HCT116 (cell line): ENCODE measurements at regions not wholly inside any gene's neighbourhood (a gene's known extent, or its start where the extent isn't known, plus 50 kb on each side); places are given as distances from the start of the nearest gene placed in this dataset.

ENCODE experiments used
- ATAC-seq: fragments of 200-7000 bp; cut with Tn5 transposase; 2 replicates; pipeline ENCODE4 v1.9.1; 2020; ENCODE audit warnings: mild to moderate bottlenecking, moderate library complexity
- BruUV-seq: library from RNA; stranded (reverse); fragments of 400-500 nt; replicated peaks from 2 replicates; lab custom pipeline; 2021; lab: Mats Ljungman, UMichigan
- CTCF ChIA-PET: fragments of 300-600 bp; sonication (Branson Sonifier 250); formaldehyde crosslinking; loops from one replicate; lab custom pipeline; 2021; ENCODE audit warnings: antibody characterized with exemption; lab: Charles Lee
- POLR2A ChIA-PET: fragments of 300-600, 350-600 bp; sonication (Branson Sonifier 250); formaldehyde crosslinking; loops from one replicate; lab custom pipeline; 2021; ENCODE audit warnings: antibody characterized with exemption; lab: Charles Lee
- RAD21 ChIA-PET, 2 experiments: fragments of 300-600 bp; sonication (Branson Sonifier 250); formaldehyde crosslinking; loops; one replicate each; lab custom pipeline; 2023; ENCODE audit warnings: low total read pairs in 2 of 2; ENCODE audit not compliant: uncharacterized antibody in 2 of 2, unreplicated experiment in 2 of 2, low non-redundant PET in 1 of 2; lab: Charles Lee
- DNase-seq: peaks from one replicate; pipeline ENCODE4 v3.0.0-alpha.2; 2010; ENCODE audit warnings: low read depth, low spot score
- H2AFZ ChIP-seq: fragments of 200-600 bp; shearing (Covaris generic), sonication (generic); 2 replicates; pipeline ENCODE4 v1.6.1; 2017; ENCODE audit warnings: low read depth, mixed run types, mixed read lengths, antibody characterized with exemption, low read length; ENCODE audit not compliant: poor library complexity, severe bottlenecking
- H3K27ac ChIP-seq: 2 replicates; pipeline ENCODE4 v1.5.1; 2012; ENCODE audit warnings: low read depth, low read length
- H3K27me3 ChIP-seq: fragments of 200-600 bp; sonication (generic); 2 replicates; pipeline ENCODE4 v1.6.1; 2016; ENCODE audit warnings: mixed run types, low read length, mixed read lengths; ENCODE audit not compliant: insufficient read depth
- H3K36me3 ChIP-seq, 2 experiments: fragments of 200-500 bp in 1 of 2; fragments of 200-600 bp in 1 of 2; sonication (Bioruptor generic) in 1 of 2; sonication (generic) in 1 of 2; 2 replicates each; pipeline versions ENCODE4 v1.5.1 to v1.6.1; 2014 to 2016; ENCODE audit warnings: low read length in 2 of 2, inconsistent platforms in 1 of 2, mixed read lengths in 1 of 2, mixed run types in 1 of 2; ENCODE audit not compliant: insufficient read depth in 2 of 2, control insufficient read depth in 1 of 2
- H3K4me1 ChIP-seq, 2 experiments: fragments of 200-600 bp in 1 of 2; sonication (generic) in 1 of 2; 2 replicates each; pipeline versions ENCODE4 v1.5.1 to v1.6.1; 2012 to 2017; ENCODE audit warnings: low read length in 2 of 2, inconsistent platforms in 1 of 2, mild to moderate bottlenecking in 1 of 2, mixed read lengths in 1 of 2, mixed run types in 1 of 2, moderate library complexity in 1 of 2; ENCODE audit not compliant: insufficient read depth in 2 of 2, control insufficient read depth in 1 of 2
- H3K4me2 ChIP-seq: fragments of 200-600 bp; sonication (generic); 2 replicates; pipeline ENCODE4 v1.6.1; 2017; ENCODE audit warnings: mixed run types, low read length, mixed read lengths
- H3K4me3 ChIP-seq, 2 experiments: fragments of 200-600 bp in 1 of 2; sonication (generic) in 1 of 2; replicated peaks in 1 of 2; 2 replicates each; pipeline ENCODE4 v1.5.1; 2011 to 2016; ENCODE audit warnings: low read length in 2 of 2, control low read depth in 1 of 2, low read depth in 1 of 2, mild to moderate bottlenecking in 1 of 2, mixed read lengths in 1 of 2, mixed run types in 1 of 2
- H3K79me2 ChIP-seq: fragments of 200-600 bp; sonication (generic); 2 replicates; pipeline ENCODE4 v1.6.1; 2017; ENCODE audit warnings: mild to moderate bottlenecking, mixed run types, low read length, moderate library complexity, mixed read lengths; ENCODE audit not compliant: insufficient read depth
- H3K9ac ChIP-seq: fragments of 200-600 bp; sonication (generic); 2 replicates; pipeline ENCODE4 v1.6.1; 2016; ENCODE audit warnings: low read length, mixed read lengths
- H3K9me2 ChIP-seq: fragments of 200-600 bp; sonication (generic), shearing (Covaris generic); 2 replicates; pipeline ENCODE4 v1.6.1; 2017; ENCODE audit warnings: mixed run types, mild to moderate bottlenecking, moderate library complexity; ENCODE audit not compliant: insufficient read depth
- H3K9me3 ChIP-seq, 2 experiments: fragments of 200-500 bp in 1 of 2; fragments of 200-600 bp in 1 of 2; sonication (Bioruptor generic) in 1 of 2; sonication (generic) in 1 of 2; 2 replicates each; pipeline ENCODE4 v1.6.1; 2014 to 2017; ENCODE audit warnings: low read length in 2 of 2, mixed read lengths in 2 of 2, inconsistent platforms in 1 of 2, low read depth in 1 of 2, mild to moderate bottlenecking in 1 of 2, mixed run types in 1 of 2, moderate library complexity in 1 of 2; ENCODE audit not compliant: control insufficient read depth in 1 of 2, insufficient read depth in 1 of 2
- H4K20me1 ChIP-seq: fragments of 200-600 bp; sonication (generic), shearing (Covaris generic); 2 replicates; pipeline ENCODE4 v1.6.1; 2017; ENCODE audit warnings: mixed run types, mild to moderate bottlenecking, moderate library complexity; ENCODE audit not compliant: insufficient read depth
- ATF3 ChIP-seq: IDR thresholded peaks from 2 replicates; pipeline ENCODE4 v1.6.1; 2012
- CBX3 ChIP-seq: IDR thresholded peaks from 2 replicates; pipeline ENCODE4 v1.6.1; 2012; ENCODE audit warnings: low read depth
- CEBPB ChIP-seq: IDR thresholded peaks from 2 replicates; pipeline ENCODE4 v1.6.1; 2012; ENCODE audit warnings: low read depth
- CTCF ChIP-seq, 3 experiments: fragments of 200-600 bp in 1 of 3; sonication (generic) in 1 of 3; IDR thresholded peaks in 2 of 3; conservative IDR thresholded peaks in 1 of 3; 2 replicates each; pipeline ENCODE4 v1.5.1; 2012 to 2017; ENCODE audit warnings: low read depth in 2 of 3, low read length in 2 of 3, antibody characterized with exemption in 1 of 3, borderline replicate concordance in 1 of 3, control low read depth in 1 of 3, mild to moderate bottlenecking in 1 of 3, mixed read lengths in 1 of 3, mixed run types in 1 of 3, moderate library complexity in 1 of 3; ENCODE audit not compliant: insufficient read depth in 1 of 3
- EGR1 ChIP-seq: IDR thresholded peaks from 2 replicates; pipeline ENCODE4 v1.6.1; 2012; ENCODE audit warnings: low read depth
- EZH2phosphoT487 ChIP-seq: fragments of 200-600 bp; IDR thresholded peaks from 2 replicates; pipeline ENCODE4 v1.6.1; 2018; ENCODE audit warnings: antibody characterized with exemption, borderline replicate concordance
- FOSL1 ChIP-seq: IDR thresholded peaks from 2 replicates; pipeline ENCODE4 v1.6.1; 2012; ENCODE audit warnings: low read depth
- JUND ChIP-seq: IDR thresholded peaks from 2 replicates; pipeline ENCODE4 v1.6.1; 2012
- POLR2A ChIP-seq: IDR thresholded peaks from 2 replicates; pipeline ENCODE4 v1.7.0; 2011; ENCODE audit warnings: borderline replicate concordance; ENCODE audit not compliant: insufficient read depth, insufficient read length; ENCODE audit errors: extremely low read depth
- POLR2AphosphoS5 ChIP-seq: IDR thresholded peaks from 2 replicates; pipeline ENCODE4 v1.6.1; 2011; ENCODE audit warnings: mild to moderate bottlenecking, low read depth, low read length, moderate library complexity
- RAD21 ChIP-seq: IDR thresholded peaks from 2 replicates; pipeline ENCODE4 v1.6.1; 2012; ENCODE audit warnings: low read depth, mild to moderate bottlenecking
- REST ChIP-seq: IDR thresholded peaks from 2 replicates; pipeline ENCODE4 v1.6.1; 2012; ENCODE audit warnings: low read depth
- SIN3A ChIP-seq: IDR thresholded peaks from 2 replicates; pipeline ENCODE4 v1.6.1; 2012; ENCODE audit warnings: low read depth
- SP1 ChIP-seq: IDR thresholded peaks from 2 replicates; pipeline ENCODE4 v1.6.1; 2012; ENCODE audit warnings: low read depth
- SRF ChIP-seq: IDR thresholded peaks from 2 replicates; pipeline ENCODE4 v1.6.1; 2012; ENCODE audit warnings: low read depth
- TCF7L2 ChIP-seq: IDR thresholded peaks from 2 replicates; pipeline ENCODE4 v1.7.0; 2011; ENCODE audit warnings: borderline replicate concordance, inconsistent platforms; ENCODE audit not compliant: insufficient read depth, insufficient read length; ENCODE audit errors: extremely low read depth
- YY1 ChIP-seq: IDR thresholded peaks from 2 replicates; pipeline ENCODE4 v1.6.1; 2011; ENCODE audit warnings: low read length, low read depth, moderate library complexity, mild to moderate bottlenecking; ENCODE audit not compliant: insufficient replicate concordance; ENCODE audit errors: extremely low read depth
- ZFX ChIP-seq: fragments of 450-650 bp; IDR thresholded peaks from 2 replicates; pipeline ENCODE4 v1.6.1; 2017
- ZNF274 ChIP-seq: fragments of 200-500 bp; sonication (Bioruptor generic); IDR thresholded peaks from 2 replicates; pipeline ENCODE4 v1.6.1; 2014; ENCODE audit warnings: mild to moderate bottlenecking, low read depth, low read length, inconsistent platforms
- intact Hi-C: fragments of 100-400 bp; cut with micrococcal nuclease; formaldehyde crosslinking; loops from 2 replicates; pipeline ENCODE4 v1.10.0; 2022
- TF ChIP-seq, protein P1 (sequence below): IDR thresholded peaks from 2 replicates; pipeline ENCODE4 v1.6.1; 2012

- Histone ChIP-seq H2AFZ (no peak overlapping the region), H3K9me3 (no peaks in the 10 kb centered on the region), H3K9ac (no peak overlapping the region), H3K4me3 (no peak overlapping the region), H3K9me2 (no peaks in the 10 kb centered on the region), H3K4me2 (no peak overlapping the region), H3K27me3 (0 out of 2 replicates have a peak, but pooled peaks cover 5% of the 10 kb centered on the region), H3K27ac (no peak overlapping the region), H3K79me2 (no peaks in the 10 kb centered on the region), H3K4me1 (no peaks in the 10 kb centered on the region), H3K36me3 (no peaks in the 10 kb centered on the region), H4K20me1 (no peaks in the 10 kb centered on the region)
- ChIA-PET RAD21 (interaction anchor here in 1 of 2 experiments (0.6 kb wide), 1 partner anchor 233 kb away, joined by 3 read pairs; no protein-coding TSS in a partner anchor), POLR2A (no interaction called here), CTCF (no interaction called here)
- BruUV-seq = no TSS peak
- no peak for DNase-seq
- ATAC-seq = no peak
- TF ChIP-seq, protein P1, sequence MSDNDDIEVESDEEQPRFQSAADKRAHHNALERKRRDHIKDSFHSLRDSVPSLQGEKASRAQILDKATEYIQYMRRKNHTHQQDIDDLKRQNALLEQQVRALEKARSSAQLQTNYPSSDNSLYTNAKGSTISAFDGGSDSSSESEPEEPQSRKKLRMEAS = no peak
- TF ChIP-seq REST (no peak), CTCF (IDR thresholded peaks at IDR 0.05 in 2 of 3, conservative IDR thresholded peaks at IDR 0.05 in 1 of 3; ENCODE audit: borderline replicate concordance in 1 of 3, insufficient read depth in 1 of 3, low read depth in 2 of 3, low read length in 2 of 3) (no peak), YY1 (no peak), SP1 (no peak), EZH2phosphoT487 (no peak), TCF7L2 (no peak), EGR1 (no peak), ZFX (no peak), SIN3A (no peak), POLR2A (no peak), FOSL1 (no peak), CEBPB (no peak), SRF (no peak), POLR2AphosphoS5 (no peak), RAD21 (no peak), JUND (no peak), CBX3 (no peak), ATF3 (no peak), ZNF274 (no peak)
- intact Hi-C loops = no loop called here
These were observed 115.2 kb upstream of the AKIRIN2 start for GRCh38 chr6:87817183-87817582.
